IMR-90 (cell line): ENCODE measurements at regions not wholly inside any gene's neighbourhood (a gene's known extent, or its start where the extent isn't known, plus 50 kb on each side); places are given as distances from the start of the nearest gene placed in this dataset.

ENCODE experiments used
- ATAC-seq: fragments of 200-7000 bp; cut with Tn5 transposase; 2 replicates; pipeline ENCODE4 v1.9.1; 2020; ENCODE audit warnings: low read depth, mild to moderate bottlenecking, moderate library complexity
- BruUV-seq: library from RNA; stranded (reverse); fragments of 400-500 nt; replicated peaks from 2 replicates; lab custom pipeline; 2021; lab: Mats Ljungman, UMichigan
- CTCF ChIA-PET: fragments of 300-600 bp; formaldehyde crosslinking; extraction: SDS; loops from one replicate; lab custom pipeline; 2021; ENCODE audit warnings: antibody characterized with exemption; lab: Yijun Ruan, JAX
- POLR2A ChIA-PET: fragments of 300-600 bp; sonication (Branson Sonifier 250); formaldehyde crosslinking; loops from one replicate; lab custom pipeline; 2022; ENCODE audit warnings: antibody characterized with exemption; ENCODE audit not compliant: unreplicated experiment; lab: Charles Lee
- DNase-seq: peaks from one replicate; pipeline ENCODE4 v3.0.0; 2013
- H2AFZ ChIP-seq: replicated peaks from 2 replicates; pipeline ENCODE3; 2013; ENCODE audit warnings: low read length, mild to moderate bottlenecking; ENCODE audit not compliant: poor library complexity
- H2AK5ac ChIP-seq: 2 replicates; pipeline ENCODE4 v1.6.1; 2013; ENCODE audit warnings: low read depth, low read length, inconsistent platforms
- H2AK9ac ChIP-seq: replicated peaks from 2 replicates; pipeline ENCODE3; 2013; ENCODE audit warnings: mild to moderate bottlenecking, low read depth, low read length, moderate library complexity; ENCODE audit not compliant: poor library complexity
- H2BK120ac ChIP-seq: 2 replicates; pipeline ENCODE4 v1.6.1; 2013; ENCODE audit warnings: low read depth, low read length, inconsistent platforms
- H2BK15ac ChIP-seq: 3 replicates; pipeline ENCODE4 v1.6.1; 2013; ENCODE audit warnings: low read depth, low read length, inconsistent platforms
- H2BK20ac ChIP-seq: 2 replicates; pipeline ENCODE4 v1.6.1; 2013; ENCODE audit warnings: low read depth, mild to moderate bottlenecking, inconsistent platforms, low read length, moderate library complexity
- H2BK5ac ChIP-seq: 2 replicates; pipeline ENCODE4 v1.6.1; 2013; ENCODE audit warnings: mild to moderate bottlenecking, low read depth, low read length, inconsistent platforms; ENCODE audit not compliant: poor library complexity, severe bottlenecking
- H3K14ac ChIP-seq: replicated peaks from 2 replicates; pipeline ENCODE4 v1.6.1; 2013; ENCODE audit warnings: low read depth, low read length, inconsistent platforms
- H3K18ac ChIP-seq: 2 replicates; pipeline ENCODE4 v1.6.1; 2013; ENCODE audit warnings: low read depth, low read length, control low read depth
- H3K23ac ChIP-seq: 2 replicates; pipeline ENCODE4 v1.6.1; 2013; ENCODE audit warnings: low read depth, low read length, inconsistent platforms
- H3K27ac ChIP-seq: 2 replicates; pipeline ENCODE4 v1.5.1; 2013; ENCODE audit warnings: mild to moderate bottlenecking, control low read depth, low read length; ENCODE audit not compliant: insufficient read depth
- H3K27me3 ChIP-seq: 2 replicates; pipeline ENCODE4 v1.6.1; 2013; ENCODE audit warnings: low read length; ENCODE audit not compliant: control insufficient read depth, insufficient read depth
- H3K36me3 ChIP-seq: 2 replicates; pipeline ENCODE4 v1.6.1; 2013; ENCODE audit warnings: low read length, mixed read lengths; ENCODE audit not compliant: control insufficient read depth, insufficient read depth
- H3K4ac ChIP-seq: 2 replicates; pipeline ENCODE4 v1.6.1; 2013; ENCODE audit warnings: low read depth, low read length, inconsistent platforms
- H3K4me1 ChIP-seq: 2 replicates; pipeline ENCODE4 v1.6.1; 2013; ENCODE audit warnings: low read length, mixed read lengths; ENCODE audit not compliant: control insufficient read depth, insufficient read depth
- H3K4me2 ChIP-seq: 2 replicates; pipeline ENCODE4 v1.6.1; 2013; ENCODE audit warnings: low read depth, mild to moderate bottlenecking, control low read depth, low read length, moderate library complexity
- H3K4me3 ChIP-seq: 2 replicates; pipeline ENCODE4 v1.5.1; 2013; ENCODE audit warnings: low read depth, mild to moderate bottlenecking, control low read depth, low read length, moderate library complexity; ENCODE audit not compliant: insufficient read depth
- H3K56ac ChIP-seq: 2 replicates; pipeline ENCODE4 v1.6.1; 2013; ENCODE audit warnings: low read length, inconsistent platforms; ENCODE audit not compliant: insufficient read depth; ENCODE audit errors: extremely low read depth
- H3K79me1 ChIP-seq, 2 experiments: 2 replicates each; pipeline ENCODE4 v1.6.1; 2013; ENCODE audit warnings: low read length in 2 of 2, inconsistent platforms in 1 of 2, low read depth in 1 of 2
- H3K9ac ChIP-seq: 2 replicates; pipeline ENCODE4 v1.6.1; 2013; ENCODE audit warnings: low read depth, low read length, control low read depth
- H3K9me1 ChIP-seq: 2 replicates; pipeline ENCODE4 v1.6.1; 2013; ENCODE audit warnings: low read length, inconsistent platforms; ENCODE audit not compliant: insufficient read depth
- H3K9me3 ChIP-seq: 2 replicates; pipeline ENCODE4 v1.6.1; 2013; ENCODE audit warnings: low read length; ENCODE audit not compliant: control insufficient read depth, insufficient read depth
- H4K20me1 ChIP-seq: 2 replicates; pipeline ENCODE4 v1.6.1; 2013; ENCODE audit warnings: low read length, inconsistent platforms; ENCODE audit not compliant: insufficient read depth
- H4K5ac ChIP-seq: 2 replicates; pipeline ENCODE4 v1.6.1; 2013; ENCODE audit warnings: mild to moderate bottlenecking, low read depth, low read length, control low read depth
- H4K8ac ChIP-seq, 2 experiments: 2 replicates each; pipeline ENCODE4 v1.6.1; 2013; ENCODE audit warnings: low read depth in 2 of 2, low read length in 2 of 2, control low read depth in 1 of 2, inconsistent platforms in 1 of 2
- H4K91ac ChIP-seq: 2 replicates; pipeline ENCODE4 v1.6.1; 2013; ENCODE audit warnings: low read depth, low read length, inconsistent platforms; ENCODE audit not compliant: insufficient read depth
- CEBPB ChIP-seq: IDR thresholded peaks from 2 replicates; pipeline ENCODE4 v1.6.1; 2012; ENCODE audit warnings: low read depth, low read length, improper control_type of control experiment
- WGBS, 2 experiments: methylation state at CpG; one replicate each; pipeline versions ENCODE4 v1.1.5 to v1.1.7; 2013; ENCODE audit warnings: missing lambda C conversion rate in 2 of 2; ENCODE audit not compliant: insufficient read length in 1 of 2; ENCODE audit errors: extremely low coverage in 2 of 2; 5-methylcytosine and 5-hydroxymethylcytosine counted together
- dilution Hi-C: fragments of 300-500 bp; cut with HindIII; formaldehyde crosslinking; loops from one replicate; pipeline ENCODE4 v1.14.3; 2018; ENCODE audit warnings: low sequenced_read_pairs; ENCODE audit not compliant: unreplicated experiment
- in situ Hi-C: fragments of 300-500 bp; cut with MboI; formaldehyde crosslinking; loops from 3 replicates; pipeline ENCODE4 v1.14.3; 2019; ENCODE audit warnings: low sequenced_read_pairs, inconsistent platforms, mixed read lengths
- intact Hi-C: fragments of 100-400 bp; cut with micrococcal nuclease; formaldehyde crosslinking; loops from 2 replicates; pipeline ENCODE4 v1.10.0; 2022

- WGBS, 2 experiments = no CpG with 5 or more reads among the region's 5 CpGs
- H3K9me3 ChIP-seq = no peaks in the 10 kb centered on the region
- CTCF ChIA-PET = no interaction called here
- no peaks in the 10 kb centered on the region for H3K79me1 ChIP-seq
- no peak overlapping the region for H2AFZ ChIP-seq
- POLR2A ChIA-PET = no interaction called here
- no peak overlapping the region for H3K18ac ChIP-seq
- H2AK5ac ChIP-seq = peak overlapping the region; percentile 63; the same call in 1 of the 2 replicates
- in situ Hi-C loops (loop anchor here (10.0 kb wide), 1 partner anchor 1467 kb away; no protein-coding TSS in a partner anchor), dilution Hi-C loops (no loop called here), intact Hi-C loops (loop anchor here (5.0 to 10.0 kb wide), 3 partner anchors 139 to 1187 kb away; no protein-coding TSS in a partner anchor)
- peak overlapping the region; percentile 12; the same call in 1 of the 2 replicates for H3K23ac ChIP-seq
- H3K4me2 ChIP-seq = no peak overlapping the region
- H2AK9ac ChIP-seq = peak overlapping the region; percentile 19
- no peak overlapping the region for H2BK5ac ChIP-seq
- H3K27me3 ChIP-seq = no peaks in the 10 kb centered on the region
- H4K5ac ChIP-seq = peak overlapping the region; percentile 26; the same call in 1 of the 2 replicates
- peak overlapping the region; percentile 48; the same call in 1 of the 2 replicates for H2BK120ac ChIP-seq
- H3K56ac ChIP-seq = no peak overlapping the region
- peak overlapping the region; percentile 73; the same call in 2 of the 3 replicates for H2BK15ac ChIP-seq
- peak overlapping the region; percentile 61; the same call in 1 of the 2 replicates for H3K4ac ChIP-seq
- no peak overlapping the region for H3K9ac ChIP-seq
- H3K14ac ChIP-seq = 0 out of 2 replicates have a peak overlapping the region, but pooled peaks have one; percentile 20
- no peaks in the 10 kb centered on the region for H3K36me3 ChIP-seq
- peaks cover 2% of the 10 kb centered on the region; the same call in 1 of the 2 replicates for H3K9me1 ChIP-seq
- H3K4me1 ChIP-seq = peaks cover 4% of the 10 kb centered on the region; the same call in 1 of the 2 replicates
- no peak overlapping the region for H3K27ac ChIP-seq
- H2BK20ac ChIP-seq = peak overlapping the region; percentile 57; the same call in 1 of the 2 replicates
- H3K4me3 ChIP-seq = no peak overlapping the region
- no peaks in the 10 kb centered on the region for H4K20me1 ChIP-seq
- ATAC-seq = no peak
- H4K91ac ChIP-seq = no peak overlapping the region
- DNase-seq = no peak
- no peak for TF ChIP-seq CEBPB
- peak overlapping the region in 1 of 2 experiments; percentile 37; a peak in 1 of 4 replicates for H4K8ac ChIP-seq
- no TSS peak for BruUV-seq
Observed at GRCh38 chr10:4651404-4652037, 174.5 kb upstream of the AKR1E2 start.
